HG03442 (cell line): ENCODE measurements at regions not wholly inside any gene's neighbourhood (a gene's known extent, or its start where the extent isn't known, plus 50 kb on each side); places are given as distances from the start of the nearest gene placed in this dataset.

Experiments
- ATAC-seq: cut with Tn5 transposase; IDR thresholded peaks from one replicate; pipeline ENCODE4 v1.9.1; 2021; ENCODE audit warnings: mild to moderate bottlenecking, moderate library complexity; ENCODE audit not compliant: unreplicated experiment

DNA sequence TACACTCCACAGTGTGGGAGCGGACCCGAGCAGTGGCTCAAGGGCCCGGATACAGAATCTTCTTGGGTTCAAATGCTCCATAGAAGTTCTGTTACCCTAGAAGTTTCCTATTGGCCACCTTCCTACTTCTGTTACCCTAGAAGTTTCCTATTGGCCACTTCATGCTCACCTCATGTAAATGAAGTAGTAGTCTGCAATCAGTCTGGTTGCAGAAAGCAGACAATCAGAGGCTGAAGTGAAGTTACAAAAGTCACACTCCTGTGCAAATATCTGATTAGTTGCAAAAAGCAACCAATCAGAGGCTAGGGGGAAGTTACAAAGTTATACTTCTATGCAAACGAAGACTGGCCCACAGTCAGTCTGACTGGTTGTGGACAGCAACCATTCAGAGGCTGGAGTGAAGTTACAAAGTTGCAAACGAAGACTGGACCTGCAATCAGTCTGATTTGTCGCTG is 77.8 kb upstream of the CPNE8 start:
- ATAC-seq = no peak

- ATAC-seq = no peak
These were observed 71.7 kb upstream of the CPNE8 start for GRCh38 chr12:38977132-38977531.

- no peak for ATAC-seq
These were observed 64.3 kb upstream of the CPNE8 start for GRCh38 chr12:38969706-38970105.

- ATAC-seq = no peak
These were observed 56.3 kb upstream of the CPNE8 start for GRCh38 chr12:38961683-38962082.

- ATAC-seq = no peak
These were observed 55.6 kb upstream of the CPNE8 start for GRCh38 chr12:38961012-38961411.

DNA sequence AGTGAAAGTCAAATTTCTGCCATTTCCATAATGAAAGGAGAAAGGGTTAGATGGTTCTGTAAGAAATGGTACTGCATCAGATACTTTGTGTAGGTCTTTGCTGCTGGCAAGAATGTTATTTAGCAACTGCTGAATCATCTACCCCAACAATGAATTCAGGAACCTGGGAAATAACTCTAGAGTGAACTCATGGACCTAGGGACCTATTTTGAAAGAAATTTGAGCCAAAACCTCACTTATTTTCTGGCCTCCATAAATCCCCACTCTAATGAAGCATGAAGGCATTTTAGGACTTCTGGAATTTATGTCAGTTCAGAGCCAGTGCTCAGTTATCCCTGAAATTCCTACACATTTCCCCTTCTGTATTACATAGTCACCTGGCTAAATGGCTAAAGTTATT is 50.9 kb upstream of the CPNE8 start:
- ATAC-seq = no peak
